Prostate gland (tissue), 2 donors: ENCODE measurements at regions not wholly inside any gene's neighbourhood (a gene's known extent, or its start where the extent isn't known, plus 50 kb on each side); places are given as distances from the start of the nearest gene placed in this dataset.

Experiments
- DNase-seq: peaks from one replicate; pipeline ENCODE4 v3.0.0-alpha.2; 2019; ENCODE audit warnings: low spot score
- H3K27ac ChIP-seq, 2 donors: fragments of 200-600 bp; sonication (generic); 2 replicates each; pipeline ENCODE4 v1.5.1; 2017 to 2019
- H3K27me3 ChIP-seq: fragments of 200-600 bp; sonication (generic); replicated peaks from 2 replicates; pipeline ENCODE4 v1.5.1; 2019; ENCODE audit not compliant: insufficient read depth
- H3K36me3 ChIP-seq, 2 donors: fragments of 200-600 bp; sonication (generic); 1 replicate in 1 of 2; 2 replicates in 1 of 2; pipeline versions ENCODE4 v1.5.1 to v1.8.1; 2017 to 2019
- H3K4me1 ChIP-seq: fragments of 200-600 bp; sonication (generic); replicated peaks from 2 replicates; pipeline ENCODE4 v1.5.1; 2019
- H3K4me3 ChIP-seq, 2 donors: fragments of 200-600 bp; sonication (generic); 2 replicates each; pipeline ENCODE4 v1.5.1; 2017 to 2019
- H3K9me3 ChIP-seq: fragments of 200-600 bp; sonication (generic); 2 replicates; pipeline ENCODE4 v1.5.1; 2017
- CTCF ChIP-seq, 4 experiments: fragments of 200-600 bp in 2 of 4; fragments of 450-650 bp in 2 of 4; sonication (generic) in 2 of 4; IDR thresholded peaks; 1 replicate in 3 of 4; 2 replicates in 1 of 4; pipeline ENCODE4 v1.5.1; 2016 to 2019; ENCODE audit warnings: antibody characterized with exemption in 4 of 4, mild to moderate bottlenecking in 2 of 4, moderate library complexity in 2 of 4
- POLR2A ChIP-seq: fragments of 450-650 bp; IDR thresholded peaks from one replicate; pipeline ENCODE4 v1.6.1; 2016; ENCODE audit warnings: antibody characterized with exemption, mild to moderate bottlenecking
- POLR2AphosphoS5 ChIP-seq: sonication (generic); formaldehyde crosslinking; IDR thresholded peaks from one replicate; pipeline ENCODE4 v1.6.1; 2017; ENCODE audit warnings: antibody characterized with exemption
- WGBS: methylation state at CpG from one replicate; pipeline ENCODE4 v1.1.5; 2018; 5-methylcytosine and 5-hydroxymethylcytosine counted together
- intact Hi-C: fragments of 100-400 bp; cut with DNase I; formaldehyde crosslinking; loops from one replicate; pipeline ENCODE4 v1.14.2; 2022

GRCh38 chr5:158074992-158075769 lies 216.2 kb upstream of the CLINT1 start:
- H3K27ac ChIP-seq = no peak overlapping the region
- H3K27me3 ChIP-seq = no peaks in the 10 kb centered on the region
- 13% methylated on average over 12 of the region's 12 CpGs for WGBS
- intact Hi-C loops = loop anchor here (5.0 kb wide), 2 partner anchors 102 to 1027 kb away; no protein-coding TSS in a partner anchor
- TF ChIP-seq POLR2A (no peak), CTCF (IDR thresholded peaks at IDR 0.05) (peak; percentile 41 to 61 (median 49)), POLR2AphosphoS5 (no peak)
- DNase-seq = peak; percentile 16
- no peaks in the 10 kb centered on the region for H3K36me3 ChIP-seq
- no peaks in the 10 kb centered on the region for H3K4me1 ChIP-seq
- H3K4me3 ChIP-seq = no peak overlapping the region
- H3K9me3 ChIP-seq = no peaks in the 10 kb centered on the region

DNA sequence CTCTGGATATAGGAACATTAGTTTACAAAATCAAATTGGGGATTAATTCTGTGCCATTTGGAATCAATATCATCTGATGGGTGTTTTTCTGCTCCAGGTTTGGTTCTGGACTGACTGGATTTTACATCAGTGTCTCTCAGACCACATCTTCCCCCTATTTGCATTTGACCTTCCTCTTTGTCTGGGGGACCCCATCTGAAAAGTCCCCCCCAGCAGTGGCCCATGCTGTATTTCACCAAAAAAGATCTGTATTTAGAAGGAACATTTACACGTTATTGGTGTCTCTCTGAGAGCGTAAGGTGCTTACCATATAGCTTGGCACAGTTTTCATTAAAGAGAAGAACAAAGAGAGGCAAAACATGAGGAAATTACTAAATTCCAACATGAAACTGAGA lies 215.6 kb upstream of the CLINT1 start:
- intact Hi-C loops = no loop called here
- 98% methylated on average over 2 of the region's 2 CpGs for WGBS
- Histone ChIP-seq H3K27me3 (no peaks in the 10 kb centered on the region), H3K27ac (no peak overlapping the region), H3K4me3 (no peak overlapping the region), H3K4me1 (no peaks in the 10 kb centered on the region), H3K36me3 (no peaks in the 10 kb centered on the region), H3K9me3 (no peaks in the 10 kb centered on the region)
- DNase-seq = no peak
- TF ChIP-seq CTCF (IDR thresholded peaks at IDR 0.05) (no peak), POLR2A (no peak), POLR2AphosphoS5 (no peak)

GRCh38 chr5:158070859-158071258 lies 211.9 kb upstream of the CLINT1 start:
- Histone ChIP-seq H3K36me3 (no peaks in the 10 kb centered on the region), H3K27ac (no peak overlapping the region), H3K9me3 (no peaks in the 10 kb centered on the region), H3K27me3 (no peaks in the 10 kb centered on the region), H3K4me3 (no peak overlapping the region), H3K4me1 (no peaks in the 10 kb centered on the region)
- DNase-seq = no peak
- WGBS = 91% methylated on average over 1 of the region's 1 CpG
- TF ChIP-seq POLR2A (no peak), POLR2AphosphoS5 (no peak), CTCF (IDR thresholded peaks at IDR 0.05) (no peak)
- intact Hi-C loops = no loop called here

- DNase-seq = no peak
- WGBS = 91% methylated on average over 2 of the region's 2 CpGs
- no peaks in the 10 kb centered on the region for H3K9me3 ChIP-seq
- no peaks in the 10 kb centered on the region for H3K36me3 ChIP-seq
- no peaks in the 10 kb centered on the region for H3K27me3 ChIP-seq
- no peaks in the 10 kb centered on the region for H3K4me1 ChIP-seq
- intact Hi-C loops = no loop called here
- H3K4me3 ChIP-seq = no peak overlapping the region
- H3K27ac ChIP-seq = no peak overlapping the region
- TF ChIP-seq CTCF (IDR thresholded peaks at IDR 0.05) (no peak), POLR2A (no peak), POLR2AphosphoS5 (no peak)
Observed at GRCh38 chr5:158069838-158070237, 210.9 kb upstream of the CLINT1 start.

GRCh38 chr5:158068964-158069363 lies 210.0 kb upstream of the CLINT1 start:
- intact Hi-C loops = no loop called here
- Histone ChIP-seq H3K4me3 (no peak overlapping the region), H3K36me3 (no peaks in the 10 kb centered on the region), H3K27me3 (no peaks in the 10 kb centered on the region), H3K27ac (no peak overlapping the region), H3K9me3 (no peaks in the 10 kb centered on the region), H3K4me1 (no peaks in the 10 kb centered on the region)
- no peak for DNase-seq
- 90% methylated on average over 4 of the region's 4 CpGs for WGBS
- no peak for TF ChIP-seq POLR2AphosphoS5
- no peak for TF ChIP-seq CTCF (IDR thresholded peaks at IDR 0.05)
- TF ChIP-seq POLR2A = no peak
